OCI-LY1 (cell line): ENCODE measurements at regions not wholly inside any gene's neighbourhood (a gene's known extent, or its start where the extent isn't known, plus 50 kb on each side); places are given as distances from the start of the nearest gene placed in this dataset.

Source experiments
- H2AFZ ChIP-seq: fragments of 200-600 bp; sonication (generic), shearing (Covaris generic); 2 replicates; pipeline ENCODE4 v1.6.0; 2014; ENCODE audit warnings: antibody characterized with exemption, mild to moderate bottlenecking, low read length
- H3F3A ChIP-seq: fragments of 200-600 bp; sonication (generic), shearing (Covaris generic); 2 replicates; pipeline ENCODE4 v1.6.0; 2014; ENCODE audit warnings: mild to moderate bottlenecking, antibody characterized with exemption, low read length, moderate library complexity; ENCODE audit not compliant: insufficient read depth
- H3K27ac ChIP-seq: fragments of 200-600 bp; sonication (generic); 2 replicates; pipeline ENCODE4 v1.5.1; 2014; ENCODE audit warnings: low read length, mixed run types, mild to moderate bottlenecking, low read depth; ENCODE audit not compliant: poor library complexity, severe bottlenecking
- H3K27me3 ChIP-seq: fragments of 200-600 bp; sonication (generic); 2 replicates; pipeline ENCODE4 v1.6.0; 2014; ENCODE audit warnings: antibody characterized with exemption, mild to moderate bottlenecking, low read length, moderate library complexity; ENCODE audit not compliant: insufficient read depth
- H3K36me3 ChIP-seq: fragments of 200-600 bp; sonication (generic); 2 replicates; pipeline ENCODE4 v1.6.1; 2014; ENCODE audit warnings: mild to moderate bottlenecking, antibody characterized with exemption, low read length, moderate library complexity, mixed read lengths; ENCODE audit not compliant: insufficient read depth
- H3K4me1 ChIP-seq: fragments of 200-600 bp; sonication (generic); 2 replicates; pipeline ENCODE4 v1.5.1; 2014; ENCODE audit warnings: mild to moderate bottlenecking, low read length, moderate library complexity; ENCODE audit not compliant: insufficient read depth, severe bottlenecking
- H3K4me2 ChIP-seq: fragments of 200-600 bp; sonication (generic), shearing (Covaris generic); 2 replicates; pipeline ENCODE4 v1.6.1; 2014; ENCODE audit warnings: low read length
- H3K4me3 ChIP-seq: fragments of 200-600 bp; sonication (generic); 2 replicates; pipeline ENCODE4 v1.5.1; 2014; ENCODE audit warnings: low read length, low read depth, mild to moderate bottlenecking, mixed read lengths; ENCODE audit not compliant: poor library complexity, severe bottlenecking
- H3K79me2 ChIP-seq: fragments of 200-600 bp; shearing (Covaris generic); 2 replicates; pipeline ENCODE4 v1.6.1; 2016; ENCODE audit warnings: mixed run types, low read length, mixed read lengths; ENCODE audit not compliant: insufficient read depth
- H3K9ac ChIP-seq: fragments of 200-600 bp; sonication (generic), shearing (Covaris generic); 2 replicates; pipeline ENCODE4 v1.6.1; 2014; ENCODE audit warnings: mild to moderate bottlenecking, low read length, mixed read lengths
- H3K9me2 ChIP-seq: fragments of 200-600 bp; sonication (generic), shearing (Covaris generic); 2 replicates; pipeline ENCODE4 v1.6.1; 2014; ENCODE audit warnings: low read depth, mild to moderate bottlenecking, low read length, mixed read lengths
- H3K9me3 ChIP-seq: fragments of 200-600 bp; shearing (Covaris generic); 2 replicates; pipeline ENCODE4 v1.6.1; 2014; ENCODE audit warnings: low read length, mixed read lengths
- H4K20me1 ChIP-seq: fragments of 200-600 bp; sonication (generic), shearing (Covaris generic); 2 replicates; pipeline ENCODE4 v1.6.0; 2016; ENCODE audit warnings: mild to moderate bottlenecking, low read length; ENCODE audit not compliant: insufficient read depth
- EZH2 ChIP-seq: fragments of 200-600 bp; sonication (generic), shearing (Covaris generic); IDR thresholded peaks from 2 replicates; pipeline ENCODE4 v1.8.0; 2017; ENCODE audit warnings: borderline replicate concordance, mixed run types, mild to moderate bottlenecking, antibody characterized with exemption, low read length, moderate library complexity, mixed read lengths
- TF ChIP-seq, protein P1 (sequence below): fragments of 200-600 bp; sonication (generic), shearing (Covaris generic); IDR thresholded peaks from 2 replicates; pipeline ENCODE4 v1.5.1; 2017; ENCODE audit warnings: mild to moderate bottlenecking, antibody characterized with exemption, low read length, moderate library complexity, mixed read lengths

DNA sequence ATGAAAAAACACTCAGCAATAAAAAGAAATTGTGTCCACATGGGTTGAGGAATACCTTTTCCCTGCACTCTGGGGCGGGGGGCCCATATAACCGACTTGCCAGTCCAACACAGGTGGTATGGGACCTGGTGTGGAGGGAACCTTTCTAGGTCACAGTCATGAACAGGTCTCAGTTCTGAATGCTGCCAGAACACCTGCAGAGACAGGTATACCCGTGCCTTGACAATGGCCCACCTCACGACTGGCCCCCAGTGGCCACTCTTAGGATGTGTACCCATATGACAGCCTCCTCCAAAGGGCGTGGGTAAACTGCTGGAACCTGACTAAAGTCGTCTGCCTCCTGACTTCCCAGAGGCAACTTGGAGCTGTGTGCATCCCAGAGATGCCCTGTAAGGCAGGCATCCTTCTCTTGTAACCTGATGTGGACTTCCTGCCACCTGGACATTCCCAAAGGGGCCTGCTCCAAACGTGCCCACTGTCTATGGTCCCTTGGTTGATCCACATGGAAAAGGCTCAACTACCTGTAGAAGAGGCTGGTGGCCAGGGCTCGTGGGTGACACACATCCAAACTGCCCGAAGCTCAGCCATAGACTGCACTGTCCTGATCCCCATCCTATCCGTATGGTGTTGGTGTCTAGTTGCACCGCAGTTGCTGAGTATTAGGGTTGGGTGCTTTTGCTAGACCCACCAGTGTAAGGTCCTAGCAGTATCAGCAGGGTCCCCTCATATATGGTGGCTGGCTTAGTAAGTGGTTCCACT, 859.3 kb downstream of the BRD1 start:
- H3K9me2 ChIP-seq, result no peaks in the 10 kb centered on the region
- H3K27me3 ChIP-seq, result no peaks in the 10 kb centered on the region
- no peaks in the 10 kb centered on the region for H3F3A ChIP-seq
- no peaks in the 10 kb centered on the region for H3K36me3 ChIP-seq
- no peaks in the 10 kb centered on the region for H3K4me1 ChIP-seq
- H3K4me3 ChIP-seq, result no peak overlapping the region
- H3K9me3 ChIP-seq, result no peaks in the 10 kb centered on the region
- no peak overlapping the region for H2AFZ ChIP-seq
- H3K27ac ChIP-seq, result no peak overlapping the region
- no peak overlapping the region for H3K4me2 ChIP-seq
- no peak for TF ChIP-seq EZH2
- TF ChIP-seq, protein P1, sequence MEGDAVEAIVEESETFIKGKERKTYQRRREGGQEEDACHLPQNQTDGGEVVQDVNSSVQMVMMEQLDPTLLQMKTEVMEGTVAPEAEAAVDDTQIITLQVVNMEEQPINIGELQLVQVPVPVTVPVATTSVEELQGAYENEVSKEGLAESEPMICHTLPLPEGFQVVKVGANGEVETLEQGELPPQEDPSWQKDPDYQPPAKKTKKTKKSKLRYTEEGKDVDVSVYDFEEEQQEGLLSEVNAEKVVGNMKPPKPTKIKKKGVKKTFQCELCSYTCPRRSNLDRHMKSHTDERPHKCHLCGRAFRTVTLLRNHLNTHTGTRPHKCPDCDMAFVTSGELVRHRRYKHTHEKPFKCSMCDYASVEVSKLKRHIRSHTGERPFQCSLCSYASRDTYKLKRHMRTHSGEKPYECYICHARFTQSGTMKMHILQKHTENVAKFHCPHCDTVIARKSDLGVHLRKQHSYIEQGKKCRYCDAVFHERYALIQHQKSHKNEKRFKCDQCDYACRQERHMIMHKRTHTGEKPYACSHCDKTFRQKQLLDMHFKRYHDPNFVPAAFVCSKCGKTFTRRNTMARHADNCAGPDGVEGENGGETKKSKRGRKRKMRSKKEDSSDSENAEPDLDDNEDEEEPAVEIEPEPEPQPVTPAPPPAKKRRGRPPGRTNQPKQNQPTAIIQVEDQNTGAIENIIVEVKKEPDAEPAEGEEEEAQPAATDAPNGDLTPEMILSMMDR, result peak; percentile 50
- no peaks in the 10 kb centered on the region for H4K20me1 ChIP-seq
- H3K9ac ChIP-seq, result no peak overlapping the region
- H3K79me2 ChIP-seq, result no peaks in the 10 kb centered on the region

DNA sequence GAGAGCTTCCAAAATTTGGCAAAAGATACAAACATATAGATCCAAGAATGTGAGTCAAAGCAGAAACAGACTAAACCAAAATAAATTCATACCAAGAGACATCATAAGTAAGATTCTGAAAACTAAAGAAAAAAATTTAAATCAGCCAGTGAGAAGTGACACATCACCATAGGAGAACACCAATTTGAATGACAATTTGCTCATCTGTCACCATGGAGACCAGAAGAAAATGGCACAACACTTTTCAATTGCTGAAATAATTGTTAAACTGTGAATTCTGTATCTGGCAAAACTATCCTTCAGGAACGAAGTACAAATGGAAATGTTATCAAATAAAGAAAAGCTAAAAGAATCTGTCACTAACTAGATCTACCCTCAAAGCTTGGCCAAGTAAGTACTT, 864.3 kb downstream of the BRD1 start:
- TF ChIP-seq, protein P1, result no peak
- no peak for TF ChIP-seq EZH2
- H3K9me2 ChIP-seq, result no peaks in the 10 kb centered on the region
- H3K9me3 ChIP-seq, result no peaks in the 10 kb centered on the region
- no peak overlapping the region for H3K4me2 ChIP-seq
- no peaks in the 10 kb centered on the region for H3K36me3 ChIP-seq
- no peaks in the 10 kb centered on the region for H3F3A ChIP-seq
- no peak overlapping the region for H3K9ac ChIP-seq
- no peaks in the 10 kb centered on the region for H3K4me1 ChIP-seq
- no peak overlapping the region for H3K4me3 ChIP-seq
- no peaks in the 10 kb centered on the region for H3K79me2 ChIP-seq
- H4K20me1 ChIP-seq, result no peaks in the 10 kb centered on the region
- no peaks in the 10 kb centered on the region for H3K27me3 ChIP-seq
- no peak overlapping the region for H3K27ac ChIP-seq
- H2AFZ ChIP-seq, result no peak overlapping the region

- Histone ChIP-seq H3K4me2 (no peak overlapping the region), H3K27ac (no peak overlapping the region), H3K9ac (no peak overlapping the region), H3F3A (no peaks in the 10 kb centered on the region), H3K36me3 (no peaks in the 10 kb centered on the region), H3K9me3 (no peaks in the 10 kb centered on the region), H3K9me2 (no peaks in the 10 kb centered on the region), H3K4me1 (no peaks in the 10 kb centered on the region), H3K4me3 (no peak overlapping the region), H3K79me2 (no peaks in the 10 kb centered on the region), H4K20me1 (no peaks in the 10 kb centered on the region), H3K27me3 (no peaks in the 10 kb centered on the region), H2AFZ (no peak overlapping the region)
- TF ChIP-seq, protein P1, result no peak
- no peak for TF ChIP-seq EZH2
Observed at GRCh38 chr22:48961705-48962104, 866.0 kb downstream of the BRD1 start.
